ENCODE measurements at regions not wholly inside any gene's neighbourhood (a gene's known extent, or its start where the extent isn't known, plus 50 kb on each side); places are given as distances from the start of the nearest gene placed in this dataset.

DNA sequence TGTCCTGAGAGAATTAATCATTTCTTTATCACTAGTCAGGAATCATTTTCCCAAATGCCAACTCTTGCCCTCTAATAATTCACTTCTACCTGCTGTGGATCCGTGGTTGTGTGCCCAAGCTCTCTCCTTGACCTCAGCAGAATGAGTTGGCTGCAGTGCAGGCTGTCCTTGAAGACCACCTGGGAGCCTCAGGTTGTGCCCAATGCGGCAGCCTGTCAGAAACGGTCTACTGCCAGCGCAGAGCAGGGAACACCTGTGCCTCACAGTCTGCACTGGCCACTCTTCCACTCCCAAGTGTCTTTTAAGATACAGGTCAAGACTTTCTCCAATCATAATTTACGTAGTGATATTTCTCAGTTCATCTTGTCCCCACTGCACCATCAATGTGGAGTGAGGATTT lies 246.0 kb upstream of the PHF14 start:
- TF ChIP-seq SIN3A (IDR thresholded peaks at IDR 0.05; ENCODE audit: borderline replicate concordance, insufficient read depth, low read length) = no peak
- TF ChIP-seq POLR2AphosphoS5 (IDR thresholded peaks at IDR 0.05; ENCODE audit: low read depth, low read length) = no peak

Measured in PFSK-1 (cell line).